Spleen (tissue), 7 donors: ENCODE measurements at regions not wholly inside any gene's neighbourhood (a gene's known extent, or its start where the extent isn't known, plus 50 kb on each side); places are given as distances from the start of the nearest gene placed in this dataset.

ENCODE experiments used
- POLR2A ChIP-seq, 3 donors: fragments of 450-650 bp; IDR thresholded peaks; one replicate each; pipeline ENCODE4 v1.5.1; 2017; ENCODE audit warnings: antibody characterized with exemption in 3 of 3, mild to moderate bottlenecking in 1 of 3
- TF ChIP-seq, protein P1 (sequence below), 11 experiments: fragments of 200-600 bp in 7 of 11; fragments of 450-650 bp in 4 of 11; sonication (generic) in 4 of 11; IDR thresholded peaks in 8 of 11; conservative IDR thresholded peaks in 3 of 11; 1 replicate in 7 of 11; 2 replicates in 4 of 11; pipeline versions ENCODE4 v1.4.0 to v1.8.0; 2016 to 2021; ENCODE audit warnings: antibody characterized with exemption in 11 of 11, inconsistent platforms in 4 of 11, mild to moderate bottlenecking in 1 of 11
- donor health status: DM: no; HTN: no; CAD: no; lungs with moderate emphysema.
- donor health status: DM: no; HTN: no; CAD: no.
- donor health status: DM: no; HTN: no; CAD: no.

DNA sequence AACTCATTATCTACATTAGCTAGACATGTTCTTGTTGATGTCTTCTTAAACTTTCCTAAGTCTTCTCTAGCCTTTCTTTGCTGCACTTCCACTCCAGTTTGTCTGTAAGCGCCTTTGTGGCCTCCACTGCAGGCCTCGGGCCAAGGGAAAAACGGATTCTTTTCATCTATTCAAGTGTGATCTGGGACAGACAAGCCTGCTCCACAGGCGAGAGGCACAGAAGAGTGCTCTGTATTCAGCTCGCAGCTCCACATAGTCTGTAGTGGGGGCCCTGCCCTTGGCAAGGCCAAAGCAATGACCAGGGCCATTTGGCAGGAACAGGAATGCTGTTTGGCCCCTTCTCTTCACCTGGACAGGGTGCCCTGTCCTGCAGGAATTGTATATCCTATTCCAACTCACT lies 84.1 kb upstream of the BARX2 start:
- TF ChIP-seq, protein P1, sequence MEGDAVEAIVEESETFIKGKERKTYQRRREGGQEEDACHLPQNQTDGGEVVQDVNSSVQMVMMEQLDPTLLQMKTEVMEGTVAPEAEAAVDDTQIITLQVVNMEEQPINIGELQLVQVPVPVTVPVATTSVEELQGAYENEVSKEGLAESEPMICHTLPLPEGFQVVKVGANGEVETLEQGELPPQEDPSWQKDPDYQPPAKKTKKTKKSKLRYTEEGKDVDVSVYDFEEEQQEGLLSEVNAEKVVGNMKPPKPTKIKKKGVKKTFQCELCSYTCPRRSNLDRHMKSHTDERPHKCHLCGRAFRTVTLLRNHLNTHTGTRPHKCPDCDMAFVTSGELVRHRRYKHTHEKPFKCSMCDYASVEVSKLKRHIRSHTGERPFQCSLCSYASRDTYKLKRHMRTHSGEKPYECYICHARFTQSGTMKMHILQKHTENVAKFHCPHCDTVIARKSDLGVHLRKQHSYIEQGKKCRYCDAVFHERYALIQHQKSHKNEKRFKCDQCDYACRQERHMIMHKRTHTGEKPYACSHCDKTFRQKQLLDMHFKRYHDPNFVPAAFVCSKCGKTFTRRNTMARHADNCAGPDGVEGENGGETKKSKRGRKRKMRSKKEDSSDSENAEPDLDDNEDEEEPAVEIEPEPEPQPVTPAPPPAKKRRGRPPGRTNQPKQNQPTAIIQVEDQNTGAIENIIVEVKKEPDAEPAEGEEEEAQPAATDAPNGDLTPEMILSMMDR (IDR thresholded peaks at IDR 0.05 in 8 of 11, conservative IDR thresholded peaks at IDR 0.05 in 3 of 11) = no peak
- TF ChIP-seq POLR2A (IDR thresholded peaks at IDR 0.05) = no peak
